CD8-positive, alpha-beta memory T cell (primary cell): ENCODE measurements at regions not wholly inside any gene's neighbourhood (a gene's known extent, or its start where the extent isn't known, plus 50 kb on each side); places are given as distances from the start of the nearest gene placed in this dataset.
A peak's percentile ranks its signal among the peaks of the same experiment; 100 is the strongest.

Experiments used
- CTCF ChIA-PET: fragments of 350-600 bp; sonication (Branson Sonifier 250); formaldehyde crosslinking; loops from one replicate; lab custom pipeline; 2021; ENCODE audit warnings: antibody characterized with exemption; lab: Charles Lee
- POLR2A ChIA-PET: fragments of 350-600 bp; sonication (Branson Sonifier 250); formaldehyde crosslinking; loops from one replicate; lab custom pipeline; 2021; ENCODE audit warnings: antibody characterized with exemption; lab: Charles Lee
- DNase-seq, 5 donors: peaks; one replicate each; pipeline versions ENCODE4 v3.0.0 to v3.0.0-alpha.2; 2020 to 2022; ENCODE audit warnings: mixed read lengths in 1 of 5
- H3K27ac ChIP-seq: one replicate; pipeline ENCODE4 v1.7.0; 2013; ENCODE audit warnings: low read depth, mild to moderate bottlenecking, low read length, moderate library complexity
- H3K27me3 ChIP-seq: 2 replicates; pipeline ENCODE4 v1.7.0; 2013; ENCODE audit warnings: low read length, mild to moderate bottlenecking; ENCODE audit not compliant: insufficient read depth, poor library complexity, severe bottlenecking
- H3K36me3 ChIP-seq: 2 replicates; pipeline ENCODE4 v1.7.0; 2013; ENCODE audit warnings: mild to moderate bottlenecking, low read length, moderate library complexity; ENCODE audit not compliant: insufficient read depth
- H3K4me1 ChIP-seq: 2 replicates; pipeline ENCODE4 v1.7.0; 2013; ENCODE audit warnings: mild to moderate bottlenecking, low read length, moderate library complexity; ENCODE audit not compliant: insufficient read depth
- H3K4me3 ChIP-seq: 2 replicates; pipeline ENCODE4 v1.7.0; 2013; ENCODE audit warnings: mild to moderate bottlenecking, low read length
- H3K9me3 ChIP-seq: 2 replicates; pipeline ENCODE4 v1.7.0; 2013; ENCODE audit warnings: mild to moderate bottlenecking, low read length
- H3K27ac Mint-ChIP-seq, 8 donors: one replicate each; pipeline ENCODE4 v1.8.0; 2020 to 2021; ENCODE audit warnings: mixed read lengths in 8 of 8, mild to moderate bottlenecking in 6 of 8, inconsistent platforms in 3 of 8, moderate library complexity in 3 of 8
- H3K27me3 Mint-ChIP-seq, 2 donors: one replicate each; pipeline ENCODE4 v1.8.0; 2020 to 2021; ENCODE audit warnings: mixed read lengths in 2 of 2, mild to moderate bottlenecking in 1 of 2, moderate library complexity in 1 of 2
- H3K36me3 Mint-ChIP-seq, 3 donors: one replicate each; pipeline ENCODE4 v1.8.0; 2020 to 2021; ENCODE audit warnings: mixed read lengths in 3 of 3, inconsistent platforms in 1 of 3, mild to moderate bottlenecking in 1 of 3
- H3K4me1 Mint-ChIP-seq, 3 donors: one replicate each; pipeline ENCODE4 v1.8.0; 2020 to 2021; ENCODE audit warnings: mixed read lengths in 3 of 3, inconsistent platforms in 1 of 3, mild to moderate bottlenecking in 1 of 3
- H3K4me3 Mint-ChIP-seq, 7 donors: one replicate each; pipeline ENCODE4 v1.8.0; 2020 to 2021; ENCODE audit warnings: mixed read lengths in 7 of 7, mild to moderate bottlenecking in 6 of 7, moderate library complexity in 4 of 7, inconsistent platforms in 2 of 7
- H3K9me3 Mint-ChIP-seq, 5 donors: one replicate each; pipeline ENCODE4 v1.8.0; 2020 to 2022; ENCODE audit warnings: mixed read lengths in 5 of 5, mild to moderate bottlenecking in 3 of 5, moderate library complexity in 2 of 5, inconsistent platforms in 1 of 5

- POLR2A ChIA-PET: no interaction called here
- H3K9me3 ChIP-seq: no peaks in the 10 kb centered on the region
- DNase-seq: peak in 1 of 5 donors; percentile 31
- H3K36me3 Mint-ChIP-seq: no peaks in the 10 kb centered on the region
- peaks cover 8% of the 10 kb centered on the region for H3K27me3 ChIP-seq
- H3K27ac Mint-ChIP-seq: no peak overlapping the region
- CTCF ChIA-PET: no interaction called here
- H3K4me3 ChIP-seq: no peak overlapping the region
- no peaks in the 10 kb centered on the region for H3K4me1 ChIP-seq
- no peaks in the 10 kb centered on the region for H3K36me3 ChIP-seq
- H3K9me3 Mint-ChIP-seq: peaks cover 0 to 2% (median 0%) of the 10 kb centered on the region in 5 donors
- peaks cover 0 to 8% (median 4%) of the 10 kb centered on the region in 3 donors for H3K4me1 Mint-ChIP-seq
- H3K4me3 Mint-ChIP-seq: no peak overlapping the region
- no peak overlapping the region for H3K27ac ChIP-seq
- peaks cover 15 to 33% of the 10 kb centered on the region in 2 donors for H3K27me3 Mint-ChIP-seq
Observed at GRCh38 chr11:70569996-70570692, 171.8 kb downstream of the CTTN start.

DNA sequence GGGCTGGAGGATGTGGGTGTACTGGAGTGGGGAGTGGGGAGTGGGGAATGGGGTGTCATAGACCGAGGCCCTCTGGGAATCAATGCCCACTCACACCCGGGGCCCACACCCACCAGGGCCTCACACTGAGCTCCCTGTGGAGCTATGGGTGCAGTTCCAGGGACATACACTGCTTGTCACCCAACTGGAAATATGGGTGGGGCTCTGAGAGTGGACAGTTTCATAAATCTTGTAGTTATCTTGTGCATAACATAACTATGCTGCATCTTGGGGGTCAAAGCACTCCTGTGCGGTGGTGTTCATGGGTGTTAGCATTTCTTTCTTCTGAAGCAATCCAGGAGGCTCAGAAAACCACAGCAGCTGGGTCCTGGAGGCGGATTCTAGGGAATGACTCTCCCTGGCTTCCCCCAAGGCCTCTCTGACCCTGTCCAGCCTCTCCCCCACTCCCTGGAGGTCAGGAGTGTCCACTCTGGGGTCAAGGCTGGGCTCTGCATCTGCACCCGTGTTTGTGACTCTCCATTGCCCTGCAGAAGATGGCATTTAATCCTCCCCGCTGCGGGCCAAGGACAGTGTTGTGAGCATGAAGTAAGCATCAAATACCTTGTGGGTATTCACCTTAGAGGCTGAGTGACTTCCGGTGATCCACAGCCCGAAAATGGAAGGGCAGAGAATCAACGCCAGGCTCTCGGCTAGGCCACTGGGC is 172.5 kb downstream of the CTTN start:
- H3K36me3 Mint-ChIP-seq: no peaks in the 10 kb centered on the region
- peaks cover 0 to 8% (median 4%) of the 10 kb centered on the region in 3 donors for H3K4me1 Mint-ChIP-seq
- Histone ChIP-seq H3K9me3 (no peaks in the 10 kb centered on the region), H3K4me3 (no peak overlapping the region), H3K36me3 (no peaks in the 10 kb centered on the region), H3K27me3 (peaks cover 8% of the 10 kb centered on the region), H3K4me1 (no peaks in the 10 kb centered on the region), H3K27ac (no peak overlapping the region)
- H3K9me3 Mint-ChIP-seq: peaks cover 0 to 2% (median 0%) of the 10 kb centered on the region in 5 donors
- H3K27ac Mint-ChIP-seq: no peak overlapping the region
- DNase-seq: peak in 1 of 5 donors; percentile 18
- CTCF ChIA-PET: no interaction called here
- POLR2A ChIA-PET: no interaction called here
- no peak overlapping the region for H3K4me3 Mint-ChIP-seq
- peaks cover 16 to 28% of the 10 kb centered on the region in 2 donors for H3K27me3 Mint-ChIP-seq

- H3K36me3 Mint-ChIP-seq: no peaks in the 10 kb centered on the region
- Histone ChIP-seq H3K4me1 (no peaks in the 10 kb centered on the region), H3K27me3 (no peaks in the 10 kb centered on the region), H3K27ac (no peak overlapping the region), H3K9me3 (no peaks in the 10 kb centered on the region), H3K4me3 (no peak overlapping the region), H3K36me3 (no peaks in the 10 kb centered on the region)
- H3K9me3 Mint-ChIP-seq: peaks cover 0 to 2% (median 0%) of the 10 kb centered on the region in 5 donors
- ChIA-PET CTCF (no interaction called here), POLR2A (no interaction called here)
- DNase-seq: peak in 1 of 5 donors; percentile 27
- H3K27me3 Mint-ChIP-seq: peaks cover 8% of the 10 kb centered on the region in 2 donors
- peaks cover 0 to 4% (median 2%) of the 10 kb centered on the region in 3 donors for H3K4me1 Mint-ChIP-seq
- no peak overlapping the region for H3K4me3 Mint-ChIP-seq
- no peak overlapping the region for H3K27ac Mint-ChIP-seq
Observed at GRCh38 chr11:70572974-70573260, 174.6 kb downstream of the CTTN start.

GRCh38 chr11:70573701-70574151 is 175.4 kb downstream of the CTTN start:
- H3K36me3 ChIP-seq: no peaks in the 10 kb centered on the region
- Mint-ChIP-seq H3K9me3 (peaks cover 0 to 2% (median 0%) of the 10 kb centered on the region in 5 donors), H3K36me3 (no peaks in the 10 kb centered on the region), H3K4me1 (peaks cover 0 to 2% (median 0%) of the 10 kb centered on the region in 3 donors), H3K27me3 (peaks cover 3 to 6% of the 10 kb centered on the region in 2 donors), H3K4me3 (no peak overlapping the region), H3K27ac (no peak overlapping the region)
- H3K4me3 ChIP-seq: no peak overlapping the region
- H3K4me1 ChIP-seq: no peaks in the 10 kb centered on the region
- DNase-seq: peak in 1 of 5 donors; percentile 30
- CTCF ChIA-PET: no interaction called here
- POLR2A ChIA-PET: no interaction called here
- no peaks in the 10 kb centered on the region for H3K9me3 ChIP-seq
- no peak overlapping the region for H3K27ac ChIP-seq
- H3K27me3 ChIP-seq: no peaks in the 10 kb centered on the region

GRCh38 chr11:70574725-70575347 is 176.5 kb downstream of the CTTN start:
- peaks cover 3 to 11% of the 10 kb centered on the region in 2 donors for H3K27me3 Mint-ChIP-seq
- H3K4me1 Mint-ChIP-seq: no peaks in the 10 kb centered on the region
- no peak overlapping the region for H3K4me3 Mint-ChIP-seq
- H3K9me3 Mint-ChIP-seq: no peaks in the 10 kb centered on the region
- no peaks in the 10 kb centered on the region for H3K27me3 ChIP-seq
- peak overlapping the region in 1 of 8 donors; percentile 96 for H3K27ac Mint-ChIP-seq
- H3K27ac ChIP-seq: no peak overlapping the region
- POLR2A ChIA-PET: no interaction called here
- H3K4me3 ChIP-seq: no peak overlapping the region
- CTCF ChIA-PET: no interaction called here
- H3K4me1 ChIP-seq: no peaks in the 10 kb centered on the region
- H3K9me3 ChIP-seq: no peaks in the 10 kb centered on the region
- peak in 1 of 5 donors; percentile 35 for DNase-seq
- no peaks in the 10 kb centered on the region for H3K36me3 ChIP-seq
- no peaks in the 10 kb centered on the region for H3K36me3 Mint-ChIP-seq

- H3K4me1 ChIP-seq: no peaks in the 10 kb centered on the region
- H3K27me3 ChIP-seq: no peaks in the 10 kb centered on the region
- DNase-seq: peak in 1 of 5 donors; percentile 42
- no peaks in the 10 kb centered on the region for H3K9me3 Mint-ChIP-seq
- H3K4me1 Mint-ChIP-seq: no peaks in the 10 kb centered on the region
- POLR2A ChIA-PET: no interaction called here
- no peak overlapping the region for H3K4me3 Mint-ChIP-seq
- CTCF ChIA-PET: no interaction called here
- H3K27me3 Mint-ChIP-seq: peaks cover 3 to 11% of the 10 kb centered on the region in 2 donors
- no peak overlapping the region for H3K4me3 ChIP-seq
- no peaks in the 10 kb centered on the region for H3K36me3 Mint-ChIP-seq
- H3K27ac Mint-ChIP-seq: no peak overlapping the region
- H3K36me3 ChIP-seq: no peaks in the 10 kb centered on the region
- H3K9me3 ChIP-seq: no peaks in the 10 kb centered on the region
- no peak overlapping the region for H3K27ac ChIP-seq
Observed at GRCh38 chr11:70575396-70576060, 177.2 kb downstream of the CTTN start.

GRCh38 chr11:70577258-70577603 is 178.9 kb downstream of the CTTN start:
- Histone ChIP-seq H3K4me3 (no peak overlapping the region), H3K27me3 (no peaks in the 10 kb centered on the region), H3K36me3 (no peaks in the 10 kb centered on the region), H3K9me3 (no peaks in the 10 kb centered on the region), H3K4me1 (no peaks in the 10 kb centered on the region), H3K27ac (no peak overlapping the region)
- Mint-ChIP-seq H3K4me1 (no peaks in the 10 kb centered on the region), H3K4me3 (no peak overlapping the region), H3K27me3 (peaks cover 3 to 12% of the 10 kb centered on the region in 2 donors), H3K36me3 (no peaks in the 10 kb centered on the region), H3K9me3 (no peaks in the 10 kb centered on the region), H3K27ac (no peak overlapping the region)
- CTCF ChIA-PET: no interaction called here
- peak in 1 of 5 donors; percentile 15 for DNase-seq
- POLR2A ChIA-PET: no interaction called here

DNA sequence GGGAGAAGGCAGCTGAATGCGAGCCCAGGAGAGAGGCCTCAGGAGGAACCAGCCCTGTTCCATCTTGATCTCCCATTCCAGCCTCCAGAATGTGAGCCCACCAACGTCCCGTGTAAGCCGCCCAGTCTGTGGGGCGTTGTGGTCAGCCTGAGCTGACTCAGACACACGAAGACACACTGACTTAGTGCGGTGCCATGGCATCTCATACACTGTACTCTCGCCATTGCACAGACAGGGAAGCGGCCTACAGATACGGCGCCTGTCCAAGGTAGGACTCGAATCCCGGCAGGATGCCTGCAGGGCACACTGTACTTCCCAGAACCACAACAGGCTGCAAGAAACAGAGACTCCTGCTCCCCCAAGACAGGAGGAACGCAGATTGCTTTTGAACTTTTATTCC is 179.6 kb downstream of the CTTN start:
- DNase-seq: peak in 1 of 5 donors; percentile 28
- no peaks in the 10 kb centered on the region for H3K9me3 ChIP-seq
- H3K27ac ChIP-seq: no peak overlapping the region
- Mint-ChIP-seq H3K9me3 (no peaks in the 10 kb centered on the region), H3K4me3 (no peak overlapping the region), H3K27ac (no peak overlapping the region), H3K36me3 (no peaks in the 10 kb centered on the region), H3K27me3 (peaks cover 5 to 12% of the 10 kb centered on the region in 2 donors), H3K4me1 (no peaks in the 10 kb centered on the region)
- no peaks in the 10 kb centered on the region for H3K36me3 ChIP-seq
- no peaks in the 10 kb centered on the region for H3K27me3 ChIP-seq
- no peaks in the 10 kb centered on the region for H3K4me1 ChIP-seq
- ChIA-PET POLR2A (no interaction called here), CTCF (no interaction called here)
- H3K4me3 ChIP-seq: no peak overlapping the region
